GM12878 (cell line): ENCODE measurements at regions not wholly inside any gene's neighbourhood (a gene's known extent, or its start where the extent isn't known, plus 50 kb on each side); places are given as distances from the start of the nearest gene placed in this dataset.

Experiments
- ATAC-seq: fragments of 200-7000 bp; cut with Tn5 transposase; 3 replicates; pipeline ENCODE4 v1.9.1; 2020; ENCODE audit warnings: mild to moderate bottlenecking, moderate library complexity
- BruUV-seq: library from RNA; stranded (reverse); fragments of 400-500 nt; replicated peaks from 2 replicates; lab custom pipeline; 2021; lab: Mats Ljungman, UMichigan
- CTCF ChIA-PET: fragments of 300-600 bp; sonication (Branson Sonifier 250); formaldehyde crosslinking; extraction: SDS; loops from one replicate; lab custom pipeline; 2021; ENCODE audit warnings: inconsistent platforms; lab: Yijun Ruan, JAX
- POLR2A ChIA-PET: fragments of 350-600 bp; formaldehyde crosslinking; extraction: SDS; loops from one replicate; lab custom pipeline; 2021; ENCODE audit warnings: inconsistent platforms; lab: Charles Lee
- RAD21 ChIA-PET: fragments of 300-600 bp; sonication (Branson Sonifier 250); formaldehyde crosslinking; loops from one replicate; lab custom pipeline; 2023; ENCODE audit warnings: antibody characterized with exemption; ENCODE audit not compliant: unreplicated experiment; lab: Charles Lee
- SMC1A ChIA-PET: fragments of 300-600 bp; sonication (Branson Sonifier 250); formaldehyde crosslinking; loops from one replicate; lab custom pipeline; 2023; ENCODE audit not compliant: unreplicated experiment, uncharacterized antibody; lab: Charles Lee
- DNase-seq: peaks from one replicate; pipeline ENCODE4 v3.0.0-alpha.2; 2011; ENCODE audit warnings: low read depth, low spot score
- FAIRE-seq: peaks from 3 replicates; lab custom pipeline; 2011; peaks lifted over from hg19 to GRCh38; lab: Jason Lieb, UNC
- H2AFZ ChIP-seq: 2 replicates; pipeline ENCODE4 v1.6.0; 2011; ENCODE audit warnings: low read depth, low read length, control low read depth; ENCODE audit not compliant: control insufficient read depth
- H3K27ac ChIP-seq: 2 replicates; pipeline ENCODE4 v1.5.1; 2011; ENCODE audit warnings: control low read depth; ENCODE audit not compliant: control insufficient read depth, insufficient read depth
- H3K27me3 ChIP-seq, 2 experiments: replicated peaks in 1 of 2; 2 replicates each; pipeline versions ENCODE4 v1.6.0 to v1.6.1; 2011; ENCODE audit warnings: low read length in 1 of 2; ENCODE audit not compliant: control insufficient read depth in 2 of 2, insufficient read depth in 2 of 2
- H3K36me3 ChIP-seq, 2 experiments: 2 replicates each; pipeline ENCODE4 v1.5.1; 2011; ENCODE audit warnings: low read length in 1 of 2; ENCODE audit not compliant: control insufficient read depth in 2 of 2, insufficient read depth in 2 of 2
- H3K4me1 ChIP-seq: 2 replicates; pipeline ENCODE4 v1.6.1; 2011; ENCODE audit warnings: mild to moderate bottlenecking, low read length, moderate library complexity, mixed read lengths; ENCODE audit not compliant: control insufficient read depth, insufficient read depth
- H3K4me2 ChIP-seq: 2 replicates; pipeline ENCODE4 v1.6.0; 2011; ENCODE audit warnings: control low read depth; ENCODE audit not compliant: control insufficient read depth, insufficient read depth
- H3K4me3 ChIP-seq: fragments of 200-600 bp; sonication (generic); 2 replicates; pipeline ENCODE4 v1.5.1; 2016
- H3K79me2 ChIP-seq: 2 replicates; pipeline ENCODE4 v1.6.0; 2011; ENCODE audit warnings: low read length; ENCODE audit not compliant: control insufficient read depth, insufficient read depth
- H3K9ac ChIP-seq: 2 replicates; pipeline ENCODE4 v1.8.0; 2011; ENCODE audit warnings: low read length, control low read depth, mixed read lengths; ENCODE audit not compliant: control insufficient read depth, insufficient read depth
- H3K9me3 ChIP-seq: replicated peaks from 3 replicates; pipeline ENCODE4 v1.5.1; 2011; ENCODE audit warnings: mild to moderate bottlenecking, low read length; ENCODE audit not compliant: control insufficient read depth, insufficient read depth
- H4K20me1 ChIP-seq: 2 replicates; pipeline ENCODE4 v1.6.0; 2011; ENCODE audit not compliant: control insufficient read depth, insufficient read depth
- BCLAF1 ChIP-seq: fragments of 450-650 bp; IDR thresholded peaks from 2 replicates; pipeline ENCODE4 v1.6.1; 2017; ENCODE audit warnings: antibody characterized with exemption, mild to moderate bottlenecking, moderate library complexity
- KDM1A ChIP-seq: fragments of 200-600 bp; sonication (generic); IDR thresholded peaks from 2 replicates; pipeline ENCODE4 v1.6.1; 2016; ENCODE audit warnings: borderline replicate concordance
- MYC ChIP-seq: IDR thresholded peaks from 2 replicates; pipeline ENCODE4 v1.6.1; 2011; ENCODE audit warnings: mild to moderate bottlenecking, low read length, moderate library complexity, inconsistent platforms; ENCODE audit not compliant: insufficient read depth, insufficient replicate concordance, insufficient read length, severe bottlenecking
- SMC3 ChIP-seq: IDR thresholded peaks from 2 replicates; pipeline ENCODE4 v1.6.1; 2011; ENCODE audit warnings: low read length, improper control_type of control experiment, borderline replicate concordance
- WGBS: methylation state at CpG from one replicate; pipeline ENCODE4 v1.1.6; 2016; ENCODE audit warnings: low lambda C conversion rate; ENCODE audit not compliant: insufficient replicate concordance, insufficient coverage; ENCODE audit errors: missing lambda C conversion rate; 5-methylcytosine and 5-hydroxymethylcytosine counted together
- in situ Hi-C: fragments of 300-500 bp; cut with MboI; formaldehyde crosslinking; loops from 9 replicates; pipeline ENCODE4 v1.14.3; 2018; ENCODE audit warnings: mixed read lengths
- intact Hi-C: fragments of 100-400 bp; cut with micrococcal nuclease; formaldehyde crosslinking; loops from one replicate; pipeline ENCODE4 v1.14.2; 2022; ENCODE audit not compliant: unreplicated experiment
- TF ChIP-seq, protein P1 (sequence below): fragments of 450-650 bp; IDR thresholded peaks from 2 replicates; pipeline ENCODE4 v1.6.1; 2017; ENCODE audit warnings: mild to moderate bottlenecking, low read depth, inconsistent platforms; ENCODE audit not compliant: poor library complexity, severe bottlenecking

GRCh38 chr12:20259786-20260185 is 108.6 kb upstream of the PDE3A start:
- in situ Hi-C loops (no loop called here), intact Hi-C loops (no loop called here)
- TF ChIP-seq, protein P1, sequence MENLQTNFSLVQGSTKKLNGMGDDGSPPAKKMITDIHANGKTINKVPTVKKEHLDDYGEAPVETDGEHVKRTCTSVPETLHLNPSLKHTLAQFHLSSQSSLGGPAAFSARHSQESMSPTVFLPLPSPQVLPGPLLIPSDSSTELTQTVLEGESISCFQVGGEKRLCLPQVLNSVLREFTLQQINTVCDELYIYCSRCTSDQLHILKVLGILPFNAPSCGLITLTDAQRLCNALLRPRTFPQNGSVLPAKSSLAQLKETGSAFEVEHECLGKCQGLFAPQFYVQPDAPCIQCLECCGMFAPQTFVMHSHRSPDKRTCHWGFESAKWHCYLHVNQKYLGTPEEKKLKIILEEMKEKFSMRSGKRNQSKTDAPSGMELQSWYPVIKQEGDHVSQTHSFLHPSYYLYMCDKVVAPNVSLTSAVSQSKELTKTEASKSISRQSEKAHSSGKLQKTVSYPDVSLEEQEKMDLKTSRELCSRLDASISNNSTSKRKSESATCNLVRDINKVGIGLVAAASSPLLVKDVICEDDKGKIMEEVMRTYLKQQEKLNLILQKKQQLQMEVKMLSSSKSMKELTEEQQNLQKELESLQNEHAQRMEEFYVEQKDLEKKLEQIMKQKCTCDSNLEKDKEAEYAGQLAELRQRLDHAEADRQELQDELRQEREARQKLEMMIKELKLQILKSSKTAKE, result no peak
- TF ChIP-seq SMC3 (no peak), MYC (no peak), KDM1A (no peak), BCLAF1 (no peak)
- Histone ChIP-seq H3K4me2 (no peak overlapping the region), H4K20me1 (no peaks in the 10 kb centered on the region), H3K27ac (no peak overlapping the region), H2AFZ (no peak overlapping the region), H3K9me3 (no peaks in the 10 kb centered on the region), H3K9ac (no peak overlapping the region), H3K4me1 (no peaks in the 10 kb centered on the region), H3K36me3 (no peaks in the 10 kb centered on the region), H3K79me2 (no peaks in the 10 kb centered on the region), H3K4me3 (no peak overlapping the region), H3K27me3 (no peaks in the 10 kb centered on the region)
- ATAC-seq (no peak), FAIRE-seq (no peak), DNase-seq (no peak)
- RAD21 ChIA-PET, result no interaction called here
- CTCF ChIA-PET, result no interaction called here
- WGBS, result 0% methylated on average over 2 of the region's 2 CpGs
- SMC1A ChIA-PET, result no interaction called here
- POLR2A ChIA-PET, result no interaction called here
- no TSS peak for BruUV-seq
